Esophagus squamous epithelium (tissue), 4 donors: ENCODE measurements at regions not wholly inside any gene's neighbourhood (a gene's known extent, or its start where the extent isn't known, plus 50 kb on each side); places are given as distances from the start of the nearest gene placed in this dataset.

Experiments used
- POLR2A ChIP-seq, 4 donors: fragments of 450-650 bp; IDR thresholded peaks; one replicate each; pipeline ENCODE4 v1.6.1; 2017; ENCODE audit warnings: antibody characterized with exemption in 4 of 4, mild to moderate bottlenecking in 4 of 4, moderate library complexity in 3 of 4
- TF ChIP-seq, protein P1 (sequence below), 6 experiments: fragments of 450-650 bp in 4 of 6; fragments of 200-600 bp in 2 of 6; sonication (generic) in 2 of 6; IDR thresholded peaks; one replicate each; pipeline ENCODE4 v1.5.1; 2016 to 2019; ENCODE audit warnings: antibody characterized with exemption in 6 of 6, mild to moderate bottlenecking in 4 of 6, moderate library complexity in 4 of 6

DNA sequence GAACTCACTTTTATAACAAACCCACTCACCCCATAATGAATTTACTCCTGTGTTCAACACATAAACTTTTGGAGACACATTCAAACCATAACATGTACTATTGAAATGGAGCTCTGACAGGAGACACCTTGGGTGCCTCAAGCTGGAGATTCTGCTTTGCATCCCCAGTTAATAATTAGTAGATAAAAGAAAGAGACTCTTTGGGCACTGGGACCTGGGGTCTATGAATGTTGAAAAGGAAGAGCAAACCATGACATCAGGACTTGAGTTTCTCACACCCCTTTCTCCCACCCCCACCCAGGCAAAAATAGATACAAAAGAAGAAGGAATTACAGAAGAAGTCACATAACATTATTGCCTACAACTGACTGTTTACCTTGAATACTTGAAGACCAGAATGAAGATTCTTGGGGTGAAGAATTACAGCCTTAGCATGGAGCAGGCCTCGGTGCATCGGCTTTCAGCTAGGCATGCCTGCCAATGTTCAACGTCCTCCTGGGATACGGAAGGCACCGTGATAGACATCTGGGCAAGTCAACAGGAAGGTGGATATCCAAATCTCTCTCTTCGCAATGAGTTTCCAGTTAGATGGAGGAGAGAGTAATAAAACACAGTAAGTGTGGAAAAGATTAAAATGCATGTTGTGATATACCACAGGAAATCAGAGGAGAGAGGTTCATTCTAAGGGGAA lies 316.0 kb downstream of the TRIML1 start:
- TF ChIP-seq, protein P1, sequence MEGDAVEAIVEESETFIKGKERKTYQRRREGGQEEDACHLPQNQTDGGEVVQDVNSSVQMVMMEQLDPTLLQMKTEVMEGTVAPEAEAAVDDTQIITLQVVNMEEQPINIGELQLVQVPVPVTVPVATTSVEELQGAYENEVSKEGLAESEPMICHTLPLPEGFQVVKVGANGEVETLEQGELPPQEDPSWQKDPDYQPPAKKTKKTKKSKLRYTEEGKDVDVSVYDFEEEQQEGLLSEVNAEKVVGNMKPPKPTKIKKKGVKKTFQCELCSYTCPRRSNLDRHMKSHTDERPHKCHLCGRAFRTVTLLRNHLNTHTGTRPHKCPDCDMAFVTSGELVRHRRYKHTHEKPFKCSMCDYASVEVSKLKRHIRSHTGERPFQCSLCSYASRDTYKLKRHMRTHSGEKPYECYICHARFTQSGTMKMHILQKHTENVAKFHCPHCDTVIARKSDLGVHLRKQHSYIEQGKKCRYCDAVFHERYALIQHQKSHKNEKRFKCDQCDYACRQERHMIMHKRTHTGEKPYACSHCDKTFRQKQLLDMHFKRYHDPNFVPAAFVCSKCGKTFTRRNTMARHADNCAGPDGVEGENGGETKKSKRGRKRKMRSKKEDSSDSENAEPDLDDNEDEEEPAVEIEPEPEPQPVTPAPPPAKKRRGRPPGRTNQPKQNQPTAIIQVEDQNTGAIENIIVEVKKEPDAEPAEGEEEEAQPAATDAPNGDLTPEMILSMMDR (IDR thresholded peaks at IDR 0.05) = no peak
- TF ChIP-seq POLR2A (IDR thresholded peaks at IDR 0.05) = no peak
